H7 (cell line): ENCODE measurements at regions not wholly inside any gene's neighbourhood (a gene's known extent, or its start where the extent isn't known, plus 50 kb on each side); places are given as distances from the start of the nearest gene placed in this dataset.

Experiments
- DNase-seq: peaks from one replicate; pipeline ENCODE4 v3.0.0; 2012
- H3K27me3 ChIP-seq: 2 replicates; pipeline ENCODE4 v1.6.0; 2011; ENCODE audit warnings: mild to moderate bottlenecking, low read length; ENCODE audit not compliant: control insufficient read depth, insufficient read depth
- H3K36me3 ChIP-seq: replicated peaks from 2 replicates; pipeline ENCODE4 v1.5.1; 2011; ENCODE audit warnings: low read length; ENCODE audit not compliant: control insufficient read depth, insufficient read depth
- H3K4me3 ChIP-seq: 2 replicates; pipeline ENCODE4 v1.5.1; 2011; ENCODE audit warnings: low read depth, mild to moderate bottlenecking, control low read depth, low read length, moderate library complexity; ENCODE audit not compliant: insufficient read depth

GRCh38 chr18:78240101-78240500 is 739.5 kb upstream of the SALL3 start:
- DNase-seq: no peak
- H3K4me3 ChIP-seq: no peak overlapping the region
- no peaks in the 10 kb centered on the region for H3K27me3 ChIP-seq
- H3K36me3 ChIP-seq: no peaks in the 10 kb centered on the region

- Histone ChIP-seq H3K36me3 (no peaks in the 10 kb centered on the region), H3K4me3 (no peak overlapping the region), H3K27me3 (no peaks in the 10 kb centered on the region)
- peak; percentile 57 for DNase-seq
Measured at GRCh38 chr18:78240627-78241252, 738.9 kb upstream of the SALL3 start.

- Histone ChIP-seq H3K36me3 (no peaks in the 10 kb centered on the region), H3K4me3 (no peak overlapping the region), H3K27me3 (no peaks in the 10 kb centered on the region)
- DNase-seq: no peak
Measured at GRCh38 chr18:78241535-78242253, 737.9 kb upstream of the SALL3 start.

GRCh38 chr18:78242254-78242643 is 737.4 kb upstream of the SALL3 start:
- no peak for DNase-seq

GRCh38 chr18:78242806-78243205 is 736.8 kb upstream of the SALL3 start:
- DNase-seq: no peak

More at GRCh38 chr18:78242254-78242643, 737.4 kb upstream of the SALL3 start:
- Histone ChIP-seq H3K27me3 (no peaks in the 10 kb centered on the region), H3K4me3 (no peak overlapping the region), H3K36me3 (no peaks in the 10 kb centered on the region)

GRCh38 chr18:78244779-78245178 is 734.8 kb upstream of the SALL3 start:
- H3K4me3 ChIP-seq: no peak overlapping the region
- H3K36me3 ChIP-seq: no peaks in the 10 kb centered on the region
- no peaks in the 10 kb centered on the region for H3K27me3 ChIP-seq
- no peak for DNase-seq

More at GRCh38 chr18:78242806-78243205, 736.8 kb upstream of the SALL3 start:
- no peaks in the 10 kb centered on the region for H3K27me3 ChIP-seq
- H3K4me3 ChIP-seq: no peak overlapping the region
- H3K36me3 ChIP-seq: no peaks in the 10 kb centered on the region

- no peak for DNase-seq
- Histone ChIP-seq H3K27me3 (no peaks in the 10 kb centered on the region), H3K36me3 (no peaks in the 10 kb centered on the region), H3K4me3 (no peak overlapping the region)
Measured at GRCh38 chr18:78245451-78245850, 734.2 kb upstream of the SALL3 start.

- no peak for DNase-seq
- no peaks in the 10 kb centered on the region for H3K27me3 ChIP-seq
- H3K36me3 ChIP-seq: no peaks in the 10 kb centered on the region
- H3K4me3 ChIP-seq: no peak overlapping the region
Measured at GRCh38 chr18:78246050-78246449, 733.6 kb upstream of the SALL3 start.

- Histone ChIP-seq H3K27me3 (no peaks in the 10 kb centered on the region), H3K4me3 (no peak overlapping the region), H3K36me3 (no peaks in the 10 kb centered on the region)
- DNase-seq: no peak
Measured at GRCh38 chr18:78246588-78246987, 733.0 kb upstream of the SALL3 start.

- DNase-seq: no peak
- Histone ChIP-seq H3K27me3 (no peaks in the 10 kb centered on the region), H3K4me3 (no peak overlapping the region), H3K36me3 (no peaks in the 10 kb centered on the region)
Measured at GRCh38 chr18:78247615-78248289, 731.9 kb upstream of the SALL3 start.

- no peaks in the 10 kb centered on the region for H3K36me3 ChIP-seq
- H3K27me3 ChIP-seq: no peaks in the 10 kb centered on the region
- H3K4me3 ChIP-seq: no peak overlapping the region
- no peak for DNase-seq
Measured at GRCh38 chr18:78255013-78255412, 724.6 kb upstream of the SALL3 start.

- DNase-seq: no peak
- H3K27me3 ChIP-seq: no peaks in the 10 kb centered on the region
- H3K4me3 ChIP-seq: no peak overlapping the region
- H3K36me3 ChIP-seq: no peaks in the 10 kb centered on the region
Measured at GRCh38 chr18:78268226-78268988, 711.2 kb upstream of the SALL3 start.

GRCh38 chr18:78271790-78272189 is 707.8 kb upstream of the SALL3 start:
- Histone ChIP-seq H3K27me3 (no peaks in the 10 kb centered on the region), H3K36me3 (no peaks in the 10 kb centered on the region), H3K4me3 (no peak overlapping the region)
- no peak for DNase-seq

- H3K27me3 ChIP-seq: no peaks in the 10 kb centered on the region
- no peaks in the 10 kb centered on the region for H3K36me3 ChIP-seq
- no peak overlapping the region for H3K4me3 ChIP-seq
- DNase-seq: no peak
Measured at GRCh38 chr18:78273876-78274275, 705.7 kb upstream of the SALL3 start.
